Activated CD8-positive, alpha-beta T cell treated with anti-CD3 and anti-CD28 coated beads for 36 hours (primary cell): ENCODE measurements at regions not wholly inside any gene's neighbourhood (a gene's known extent, or its start where the extent isn't known, plus 50 kb on each side); places are given as distances from the start of the nearest gene placed in this dataset.

Experiments
- ATAC-seq: fragments of 200-7000 bp; cut with Tn5 transposase; one replicate; pipeline ENCODE4 v1.10.0; 2021; ENCODE audit warnings: mild to moderate bottlenecking, moderate library complexity
- CTCF ChIA-PET: fragments of 350-600 bp; sonication (Branson Sonifier 250); formaldehyde crosslinking; loops from one replicate; lab custom pipeline; 2021; ENCODE audit warnings: antibody characterized with exemption; lab: Charles Lee
- POLR2A ChIA-PET: fragments of 350-600 bp; sonication (Branson Sonifier 250); formaldehyde crosslinking; loops from one replicate; lab custom pipeline; 2021; ENCODE audit warnings: antibody characterized with exemption; lab: Charles Lee
- DNase-seq: peaks from one replicate; pipeline ENCODE4 v3.0.0-alpha.2; 2020
- H3K27ac Mint-ChIP-seq: one replicate; pipeline ENCODE4 v1.8.0; 2021; ENCODE audit warnings: mild to moderate bottlenecking, mixed read lengths
- H3K27me3 Mint-ChIP-seq: one replicate; pipeline ENCODE4 v1.8.0; 2021; ENCODE audit warnings: mixed read lengths
- H3K36me3 Mint-ChIP-seq: one replicate; pipeline ENCODE4 v1.8.0; 2021; ENCODE audit warnings: low read depth, mixed read lengths
- H3K4me1 Mint-ChIP-seq: one replicate; pipeline ENCODE4 v1.8.0; 2021; ENCODE audit warnings: low read depth, mixed read lengths
- H3K4me3 Mint-ChIP-seq: one replicate; pipeline ENCODE4 v1.8.0; 2021; ENCODE audit warnings: mild to moderate bottlenecking, moderate library complexity, mixed read lengths
- H3K9me3 Mint-ChIP-seq: one replicate; pipeline ENCODE4 v1.8.0; 2021; ENCODE audit warnings: mixed read lengths
- intact Hi-C: fragments of 100-400 bp; cut with micrococcal nuclease; formaldehyde crosslinking; loops from one replicate; pipeline ENCODE4 v1.10.0; 2022
- TF ChIP-seq, protein P1 (sequence below): fragments of 200-600 bp; IDR thresholded peaks from one replicate; pipeline ENCODE4 v1.8.0; 2022; ENCODE audit warnings: antibody characterized with exemption, mild to moderate bottlenecking

DNA sequence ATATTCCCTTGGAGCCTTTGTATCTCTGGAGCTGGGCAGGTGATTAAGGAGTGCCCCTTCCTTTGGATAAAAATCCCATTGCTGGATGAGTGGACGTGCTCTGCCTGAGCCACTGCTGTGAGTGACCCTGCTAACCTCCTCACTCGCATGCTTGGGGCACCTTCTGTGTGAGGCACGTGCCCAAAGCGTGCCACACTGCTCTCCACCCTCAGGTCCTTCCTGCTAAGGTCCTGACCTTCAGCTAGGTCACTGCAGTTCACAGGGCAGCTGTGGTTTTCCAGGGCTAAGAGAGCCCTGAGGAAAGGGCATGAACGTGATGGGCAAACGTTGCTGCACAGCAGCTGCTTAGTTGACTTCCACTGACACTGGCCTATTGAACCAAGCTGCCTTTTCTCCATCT is 204.4 kb upstream of the COBL start:
- H3K36me3 Mint-ChIP-seq, result no peaks in the 10 kb centered on the region
- no peaks in the 10 kb centered on the region for H3K27me3 Mint-ChIP-seq
- H3K4me3 Mint-ChIP-seq, result no peak overlapping the region
- ChIA-PET POLR2A (no interaction called here), CTCF (interaction anchor here (1.1 kb wide), 1 partner anchor 91 kb away, joined by 3 read pairs; no protein-coding TSS in a partner anchor)
- H3K9me3 Mint-ChIP-seq, result no peaks in the 10 kb centered on the region
- no peaks in the 10 kb centered on the region for H3K4me1 Mint-ChIP-seq
- DNase-seq (no peak), ATAC-seq (no peak)
- intact Hi-C loops, result no loop called here
- TF ChIP-seq, protein P1, sequence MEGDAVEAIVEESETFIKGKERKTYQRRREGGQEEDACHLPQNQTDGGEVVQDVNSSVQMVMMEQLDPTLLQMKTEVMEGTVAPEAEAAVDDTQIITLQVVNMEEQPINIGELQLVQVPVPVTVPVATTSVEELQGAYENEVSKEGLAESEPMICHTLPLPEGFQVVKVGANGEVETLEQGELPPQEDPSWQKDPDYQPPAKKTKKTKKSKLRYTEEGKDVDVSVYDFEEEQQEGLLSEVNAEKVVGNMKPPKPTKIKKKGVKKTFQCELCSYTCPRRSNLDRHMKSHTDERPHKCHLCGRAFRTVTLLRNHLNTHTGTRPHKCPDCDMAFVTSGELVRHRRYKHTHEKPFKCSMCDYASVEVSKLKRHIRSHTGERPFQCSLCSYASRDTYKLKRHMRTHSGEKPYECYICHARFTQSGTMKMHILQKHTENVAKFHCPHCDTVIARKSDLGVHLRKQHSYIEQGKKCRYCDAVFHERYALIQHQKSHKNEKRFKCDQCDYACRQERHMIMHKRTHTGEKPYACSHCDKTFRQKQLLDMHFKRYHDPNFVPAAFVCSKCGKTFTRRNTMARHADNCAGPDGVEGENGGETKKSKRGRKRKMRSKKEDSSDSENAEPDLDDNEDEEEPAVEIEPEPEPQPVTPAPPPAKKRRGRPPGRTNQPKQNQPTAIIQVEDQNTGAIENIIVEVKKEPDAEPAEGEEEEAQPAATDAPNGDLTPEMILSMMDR, result no peak
- H3K27ac Mint-ChIP-seq, result no peak overlapping the region

- Mint-ChIP-seq H3K9me3 (no peaks in the 10 kb centered on the region), H3K4me3 (no peak overlapping the region), H3K27me3 (no peaks in the 10 kb centered on the region), H3K4me1 (no peaks in the 10 kb centered on the region), H3K27ac (no peak overlapping the region), H3K36me3 (no peaks in the 10 kb centered on the region)
- intact Hi-C loops, result no loop called here
- POLR2A ChIA-PET, result no interaction called here
- TF ChIP-seq, protein P1, result no peak
- CTCF ChIA-PET, result no interaction called here
- ATAC-seq (no peak), DNase-seq (no peak)
Measured at GRCh38 chr7:51518646-51519045, 202.0 kb upstream of the COBL start.

- Mint-ChIP-seq H3K4me3 (no peak overlapping the region), H3K27me3 (no peaks in the 10 kb centered on the region), H3K4me1 (no peaks in the 10 kb centered on the region), H3K27ac (no peak overlapping the region), H3K9me3 (no peaks in the 10 kb centered on the region), H3K36me3 (no peaks in the 10 kb centered on the region)
- TF ChIP-seq, protein P1, result no peak
- ATAC-seq (no peak), DNase-seq (no peak)
- POLR2A ChIA-PET, result no interaction called here
- intact Hi-C loops, result no loop called here
- CTCF ChIA-PET, result interaction anchor here (1.1 kb wide), 1 partner anchor 86 kb away, joined by 3 read pairs; no protein-coding TSS in a partner anchor
Measured at GRCh38 chr7:51517187-51517586, 200.6 kb upstream of the COBL start.

DNA sequence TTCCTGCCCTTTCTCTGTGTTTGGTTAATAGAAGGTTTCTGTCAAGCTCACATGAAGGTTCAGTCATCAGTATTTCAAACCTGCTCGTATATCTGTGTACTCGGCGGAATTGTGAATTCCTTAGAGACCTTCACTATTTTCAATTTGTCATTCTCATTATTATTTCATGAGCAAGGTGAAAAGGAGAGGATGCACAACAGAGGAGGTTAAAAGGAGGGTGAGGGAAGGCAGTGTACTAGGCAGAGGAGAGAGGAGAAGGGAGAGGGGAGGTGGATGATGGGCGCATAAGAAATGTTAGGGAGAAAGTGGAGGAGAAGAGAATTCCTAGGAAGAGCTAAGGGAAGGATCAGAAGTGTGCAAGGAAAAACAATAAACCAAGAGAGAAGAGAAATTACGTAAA is 185.0 kb upstream of the COBL start:
- CTCF ChIA-PET, result no interaction called here
- H3K27ac Mint-ChIP-seq, result no peak overlapping the region
- DNase-seq, result no peak
- no peak for ATAC-seq
- POLR2A ChIA-PET, result no interaction called here
- no peak overlapping the region for H3K4me3 Mint-ChIP-seq
- H3K27me3 Mint-ChIP-seq, result no peaks in the 10 kb centered on the region
- TF ChIP-seq, protein P1, result no peak
- H3K4me1 Mint-ChIP-seq, result no peaks in the 10 kb centered on the region
- H3K9me3 Mint-ChIP-seq, result no peaks in the 10 kb centered on the region
- intact Hi-C loops, result no loop called here
- H3K36me3 Mint-ChIP-seq, result no peaks in the 10 kb centered on the region

- ChIA-PET CTCF (no interaction called here), POLR2A (no interaction called here)
- DNase-seq, result no peak
- no peaks in the 10 kb centered on the region for H3K4me1 Mint-ChIP-seq
- intact Hi-C loops, result no loop called here
- H3K36me3 Mint-ChIP-seq, result no peaks in the 10 kb centered on the region
- H3K27ac Mint-ChIP-seq, result no peak overlapping the region
- H3K27me3 Mint-ChIP-seq, result peaks cover 1% of the 10 kb centered on the region
- H3K9me3 Mint-ChIP-seq, result no peaks in the 10 kb centered on the region
- ATAC-seq, result no peak
- H3K4me3 Mint-ChIP-seq, result no peak overlapping the region
- TF ChIP-seq, protein P1, result no peak
Measured at GRCh38 chr7:51482976-51483375, 166.4 kb upstream of the COBL start.
